ENCODE measurements at regions not wholly inside any gene's neighbourhood (a gene's known extent, or its start where the extent isn't known, plus 50 kb on each side); places are given as distances from the start of the nearest gene placed in this dataset.

GRCh38 chr22:27574002-27574366 lies 227.6 kb downstream of the MN1 start:
- Histone ChIP-seq H3K27me3 (ENCODE audit: control insufficient read depth, extremely low read depth, insufficient read depth, low read length) (peaks cover 14% of the 10 kb centered on the region), H3K4me3 (ENCODE audit: control insufficient read depth in 2 of 3, extremely low read depth in 1 of 3, insufficient read depth in 2 of 3, low read depth in 1 of 3, low read length in 3 of 3) (no peak overlapping the region), H3K4me1 (ENCODE audit: control insufficient read depth, extremely low read depth, insufficient read depth, low read length) (peaks cover 13% of the 10 kb centered on the region), H4K20me1 (ENCODE audit: control insufficient read depth, extremely low read depth, insufficient read depth, low read length) (no peaks in the 10 kb centered on the region), H3K9me3 (ENCODE audit: control insufficient read depth, low read depth, low read length) (peaks cover 1% of the 10 kb centered on the region), H3K9me1 (ENCODE audit: control insufficient read depth, extremely low read depth, insufficient read depth, low read length) (no peaks in the 10 kb centered on the region), H3K36me3 (ENCODE audit: control insufficient read depth in 2 of 2, extremely low read depth in 1 of 2, insufficient read depth in 2 of 2, low read length in 2 of 2) (no peaks in the 10 kb centered on the region), H3K79me2 (ENCODE audit: control insufficient read depth, insufficient read depth, low read length) (no peaks in the 10 kb centered on the region), H2AFZ (ENCODE audit: control insufficient read depth, low read length) (no peak overlapping the region), H3K4me2 (ENCODE audit: control insufficient read depth, extremely low read depth, insufficient read depth, low read depth, low read length) (no peak overlapping the region), H3K27ac (ENCODE audit: control insufficient read depth, insufficient read depth, low read length) (no peak overlapping the region), H3K9ac (ENCODE audit: control insufficient read depth, extremely low read depth, insufficient read depth, low read length) (no peak overlapping the region)
- DNase-seq (ENCODE audit: low read depth, low spot score) (no peak), FAIRE-seq (no peak)
- TF ChIP-seq EZH2 (IDR thresholded peaks at IDR 0.05; ENCODE audit: low read length) (no peak), CTCF (optimal IDR thresholded peaks at IDR 0.05 in 1 of 3, IDR thresholded peaks at IDR 0.05 in 1 of 3, conservative IDR thresholded peaks at IDR 0.05 in 1 of 3; ENCODE audit: extremely low read depth in 1 of 3, insufficient read depth in 2 of 3, low read length in 3 of 3) (no peak)
- dilution Hi-C loops (cut with MboI; ENCODE audit: extremely low pct_ligation_motif_present, low sequenced_read_pairs): no loop called here

DNA sequence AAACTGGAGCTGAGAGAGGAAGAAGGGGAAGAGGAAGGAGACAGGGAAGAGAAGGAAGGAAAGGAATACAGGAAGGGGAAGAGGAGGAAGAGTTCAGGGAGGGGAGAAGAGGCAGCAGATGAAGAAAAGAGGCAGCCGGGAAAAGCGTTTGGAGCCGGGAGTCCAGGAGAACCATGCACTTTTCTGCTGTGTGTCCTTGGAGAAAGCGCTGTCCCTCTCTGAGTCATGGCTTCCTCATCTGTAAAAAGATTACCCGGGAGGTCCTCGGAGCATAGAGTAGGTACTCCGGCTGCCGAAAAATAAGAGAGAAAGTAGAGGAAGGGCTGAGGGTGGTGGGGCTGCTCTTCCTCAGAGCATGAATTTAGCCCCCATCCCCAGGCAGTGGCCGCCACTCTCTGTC lies 226.9 kb downstream of the MN1 start:
- no peak for FAIRE-seq
- Histone ChIP-seq H3K79me2 (ENCODE audit: control insufficient read depth, insufficient read depth, low read length) (no peaks in the 10 kb centered on the region), H3K9me3 (ENCODE audit: control insufficient read depth, low read depth, low read length) (peaks cover 1% of the 10 kb centered on the region), H3K36me3 (ENCODE audit: control insufficient read depth in 2 of 2, extremely low read depth in 1 of 2, insufficient read depth in 2 of 2, low read length in 2 of 2) (no peaks in the 10 kb centered on the region), H3K9ac (ENCODE audit: control insufficient read depth, extremely low read depth, insufficient read depth, low read length) (no peak overlapping the region), H3K9me1 (ENCODE audit: control insufficient read depth, extremely low read depth, insufficient read depth, low read length) (no peaks in the 10 kb centered on the region), H3K27me3 (ENCODE audit: control insufficient read depth, extremely low read depth, insufficient read depth, low read length) (peaks cover 8% of the 10 kb centered on the region), H2AFZ (ENCODE audit: control insufficient read depth, low read length) (no peak overlapping the region), H3K27ac (ENCODE audit: control insufficient read depth, insufficient read depth, low read length) (no peak overlapping the region), H3K4me3 (ENCODE audit: control insufficient read depth in 2 of 3, extremely low read depth in 1 of 3, insufficient read depth in 2 of 3, low read depth in 1 of 3, low read length in 3 of 3) (no peak overlapping the region), H4K20me1 (ENCODE audit: control insufficient read depth, extremely low read depth, insufficient read depth, low read length) (no peaks in the 10 kb centered on the region), H3K4me1 (ENCODE audit: control insufficient read depth, extremely low read depth, insufficient read depth, low read length) (peaks cover 13% of the 10 kb centered on the region), H3K4me2 (ENCODE audit: control insufficient read depth, extremely low read depth, insufficient read depth, low read depth, low read length) (no peak overlapping the region)
- TF ChIP-seq EZH2 (IDR thresholded peaks at IDR 0.05; ENCODE audit: low read length) (no peak), CTCF (optimal IDR thresholded peaks at IDR 0.05 in 1 of 3, IDR thresholded peaks at IDR 0.05 in 1 of 3, conservative IDR thresholded peaks at IDR 0.05 in 1 of 3; ENCODE audit: extremely low read depth in 1 of 3, insufficient read depth in 2 of 3, low read length in 3 of 3) (no peak)
- no peak for DNase-seq (ENCODE audit: low read depth, low spot score)
- dilution Hi-C loops (cut with MboI; ENCODE audit: extremely low pct_ligation_motif_present, low sequenced_read_pairs): no loop called here

Measured in keratinocyte (primary cell).